SK-N-SH (cell line): ENCODE measurements at regions not wholly inside any gene's neighbourhood (a gene's known extent, or its start where the extent isn't known, plus 50 kb on each side); places are given as distances from the start of the nearest gene placed in this dataset.
A peak's percentile ranks its signal among the peaks of the same experiment; 100 is the strongest.

Experiments
- CTCF ChIA-PET: fragments of 300-600, 350-600 bp; formaldehyde crosslinking; extraction: SDS; loops from one replicate; lab custom pipeline; 2021; lab: Yijun Ruan, JAX
- POLR2A ChIA-PET: fragments of 350-600 bp; sonication (Branson Sonifier 250); formaldehyde crosslinking; extraction: SDS; loops from one replicate; lab custom pipeline; 2020; ENCODE audit warnings: antibody characterized with exemption, inconsistent platforms; lab: Yijun Ruan, JAX
- DNase-seq: peaks from one replicate; pipeline ENCODE4 v3.0.0; 2012
- H2AFZ ChIP-seq: fragments of 200-600 bp; sonication (generic); 2 replicates; pipeline ENCODE4 v1.8.1; 2016; ENCODE audit warnings: antibody characterized with exemption, mild to moderate bottlenecking, low read depth
- H3F3A ChIP-seq: fragments of 200-600 bp; sonication (generic); replicated peaks from 2 replicates; pipeline ENCODE3; 2016; ENCODE audit warnings: antibody characterized with exemption, mild to moderate bottlenecking; ENCODE audit not compliant: insufficient read depth
- H3K27ac ChIP-seq, 2 experiments: fragments of 200-500 bp in 1 of 2; fragments of 200-600 bp in 1 of 2; sonication (Bioruptor generic) in 1 of 2; sonication (generic), shearing (Covaris generic) in 1 of 2; 2 replicates each; pipeline versions ENCODE4 v1.5.1 to v1.6.1; 2014 to 2016; ENCODE audit warnings: low read depth in 2 of 2, inconsistent platforms in 1 of 2, low read length in 1 of 2, mild to moderate bottlenecking in 1 of 2, mixed read lengths in 1 of 2
- H3K27me3 ChIP-seq: fragments of 200-600 bp; sonication (generic), shearing (Covaris generic); 2 replicates; pipeline ENCODE4 v1.6.1; 2016; ENCODE audit warnings: mixed run types; ENCODE audit not compliant: insufficient read depth
- H3K36me3 ChIP-seq, 2 experiments: fragments of 200-500 bp in 1 of 2; fragments of 200-600 bp in 1 of 2; sonication (Bioruptor generic) in 1 of 2; sonication (generic) in 1 of 2; replicated peaks in 1 of 2; 2 replicates each; pipeline versions ENCODE3 to v1.5.1; 2014 to 2016; ENCODE audit warnings: low read length in 1 of 2, mild to moderate bottlenecking in 1 of 2; ENCODE audit not compliant: insufficient read depth in 2 of 2, control insufficient read depth in 1 of 2
- H3K4me1 ChIP-seq, 2 experiments: fragments of 200-500 bp in 1 of 2; fragments of 200-600 bp in 1 of 2; sonication (Bioruptor generic) in 1 of 2; sonication (generic), shearing (Covaris generic) in 1 of 2; 2 replicates each; pipeline versions ENCODE4 v1.5.1 to v1.6.1; 2014 to 2016; ENCODE audit warnings: low read depth in 1 of 2, low read length in 1 of 2, mixed run types in 1 of 2; ENCODE audit not compliant: insufficient read depth in 2 of 2, control insufficient read depth in 1 of 2
- H3K4me2 ChIP-seq: fragments of 200-600 bp; sonication (generic), shearing (Covaris generic); 2 replicates; pipeline ENCODE4 v1.6.1; 2017; ENCODE audit warnings: mixed run types
- H3K4me3 ChIP-seq, 2 experiments: fragments of 200-500 bp in 1 of 2; fragments of 200-600 bp in 1 of 2; sonication (Bioruptor generic) in 1 of 2; sonication (generic), shearing (Covaris generic) in 1 of 2; 2 replicates each; pipeline versions ENCODE4 v1.5.1 to v1.8.1; 2014 to 2016; ENCODE audit warnings: low read depth in 2 of 2, inconsistent platforms in 1 of 2, low read length in 1 of 2, mild to moderate bottlenecking in 1 of 2, mixed read lengths in 1 of 2, moderate library complexity in 1 of 2
- H3K79me2 ChIP-seq: fragments of 200-600 bp; sonication (generic); 2 replicates; pipeline ENCODE4 v1.8.1; 2017; ENCODE audit warnings: mild to moderate bottlenecking; ENCODE audit not compliant: insufficient read depth
- H3K9ac ChIP-seq: fragments of 200-600 bp; sonication (generic); 2 replicates; pipeline ENCODE4 v1.6.1; 2017; ENCODE audit warnings: mixed run types
- H3K9me2 ChIP-seq: fragments of 200-600 bp; sonication (generic); 2 replicates; pipeline ENCODE4 v1.6.1; 2017; ENCODE audit warnings: mixed run types
- H3K9me3 ChIP-seq: fragments of 200-600 bp; sonication (generic); 2 replicates; pipeline ENCODE4 v1.6.1; 2017; ENCODE audit warnings: mixed run types, mild to moderate bottlenecking, moderate library complexity
- H4K20me1 ChIP-seq: fragments of 200-600 bp; sonication (generic); 2 replicates; pipeline ENCODE4 v1.6.1; 2017; ENCODE audit warnings: mild to moderate bottlenecking, mixed run types; ENCODE audit not compliant: insufficient read depth
- CTCF ChIP-seq: fragments of 200-600 bp; sonication (generic); IDR thresholded peaks from 2 replicates; pipeline ENCODE4 v1.6.1; 2017; ENCODE audit warnings: antibody characterized with exemption, mild to moderate bottlenecking, moderate library complexity
- ELF1 ChIP-seq: IDR thresholded peaks from 2 replicates; pipeline ENCODE4 v1.4.0; 2012
- EP300 ChIP-seq, 2 experiments: IDR thresholded peaks; 2 replicates each; pipeline versions ENCODE4 v1.4.0 to v1.6.1; 2012; ENCODE audit warnings: borderline replicate concordance in 1 of 2, low read depth in 1 of 2, low read length in 1 of 2
- FOXJ3 ChIP-seq: sonication (generic); formaldehyde crosslinking; IDR thresholded peaks from 2 replicates; pipeline ENCODE4 v1.5.1; 2020; ENCODE audit warnings: mild to moderate bottlenecking, missing genetic modification reagents
- FOXM1 ChIP-seq: IDR thresholded peaks from 2 replicates; pipeline ENCODE4 v1.4.0; 2012; ENCODE audit warnings: low read depth, mild to moderate bottlenecking
- GATA2 ChIP-seq: sonication (generic); formaldehyde crosslinking; IDR thresholded peaks from 2 replicates; pipeline ENCODE4 v1.5.0; 2020; ENCODE audit warnings: mild to moderate bottlenecking, missing genetic modification reagents
- JUND ChIP-seq: IDR thresholded peaks from 2 replicates; pipeline ENCODE4 v1.4.0; 2012
- MXI1 ChIP-seq: IDR thresholded peaks from 2 replicates; pipeline ENCODE4 v1.6.1; 2012; ENCODE audit warnings: mild to moderate bottlenecking, low read depth, low read length, improper control_type of control experiment
- NFIC ChIP-seq: IDR thresholded peaks from 2 replicates; pipeline ENCODE4 v1.4.0; 2012; ENCODE audit warnings: borderline replicate concordance
- RAD21 ChIP-seq: IDR thresholded peaks from 2 replicates; pipeline ENCODE4 v1.6.1; 2012; ENCODE audit warnings: mild to moderate bottlenecking, low read length
- RCOR1 ChIP-seq: fragments of 150-350 bp; IDR thresholded peaks from 2 replicates; pipeline ENCODE4 v1.6.1; 2017; ENCODE audit warnings: antibody characterized with exemption, low read length
- REST ChIP-seq: IDR thresholded peaks from 2 replicates; pipeline ENCODE4 v1.6.1; 2012; ENCODE audit warnings: mild to moderate bottlenecking, low read depth, low read length, moderate library complexity
- RXRA ChIP-seq: IDR thresholded peaks from 2 replicates; pipeline ENCODE4 v1.4.0; 2012; ENCODE audit warnings: low read depth, mild to moderate bottlenecking, borderline replicate concordance
- SIN3A ChIP-seq: IDR thresholded peaks from 2 replicates; pipeline ENCODE4 v1.6.1; 2012; ENCODE audit warnings: low read depth, mild to moderate bottlenecking, low read length, moderate library complexity, borderline replicate concordance
- SMC3 ChIP-seq: IDR thresholded peaks from 2 replicates; pipeline ENCODE4 v1.6.1; 2012; ENCODE audit warnings: low read depth, low read length, improper control_type of control experiment
- YY1 ChIP-seq: IDR thresholded peaks from 2 replicates; pipeline ENCODE4 v1.4.0; 2012; ENCODE audit warnings: low read depth, mild to moderate bottlenecking
- ZBTB33 ChIP-seq: IDR thresholded peaks from 2 replicates; pipeline ENCODE4 v1.4.0; 2012; ENCODE audit warnings: low read depth, borderline replicate concordance
- WGBS: methylation state at CpG from one replicate; pipeline ENCODE4 v1.1.6; 2017; ENCODE audit warnings: low lambda C conversion rate; 5-methylcytosine and 5-hydroxymethylcytosine counted together
- TF ChIP-seq, protein P1 (sequence below): fragments of 150-350 bp; IDR thresholded peaks from 2 replicates; pipeline ENCODE4 v1.6.1; 2017; ENCODE audit warnings: antibody characterized with exemption, low read length, low read depth, borderline replicate concordance
- TF ChIP-seq, protein P2 (sequence below): fragments of 150-350 bp; IDR thresholded peaks from 2 replicates; pipeline ENCODE4 v1.6.1; 2016; ENCODE audit warnings: mild to moderate bottlenecking, low read depth, low read length
- TF ChIP-seq, protein P3 (sequence below): IDR thresholded peaks from 2 replicates; pipeline ENCODE4 v1.4.0; 2012; ENCODE audit warnings: low read depth, borderline replicate concordance

DNA sequence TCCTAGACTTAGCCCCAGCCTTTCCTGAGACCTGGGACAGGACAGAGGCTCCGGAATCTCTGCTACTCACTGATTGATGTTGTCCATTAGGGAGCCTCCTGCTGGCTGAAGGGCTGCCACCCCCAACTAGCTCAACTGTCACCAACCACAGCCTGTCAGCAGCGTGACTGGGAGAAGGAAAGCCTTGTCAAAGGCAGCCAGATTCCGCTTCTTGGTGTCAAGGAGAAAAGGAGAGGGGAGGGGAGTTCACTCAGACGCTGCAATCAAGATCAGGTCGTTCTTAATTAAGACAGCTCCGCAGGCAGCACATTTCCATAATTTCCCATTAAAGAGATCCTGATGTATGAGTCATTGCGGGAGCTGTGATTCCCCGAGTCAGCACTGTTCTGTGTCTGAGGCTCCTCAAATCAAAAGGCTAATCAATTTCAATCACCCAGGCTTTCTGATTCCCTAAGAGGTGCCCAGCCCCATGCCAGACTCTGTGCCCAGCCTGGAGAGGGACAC is 152.8 kb upstream of the ZBED5 start:
- Histone ChIP-seq H3K9ac (no peak overlapping the region), H3F3A (no peaks in the 10 kb centered on the region), H3K27ac (no peak overlapping the region), H3K4me3 (no peak overlapping the region)
- CTCF ChIA-PET: interaction anchor here (1.0 to 3.5 kb wide), 8 partner anchors 9 to 78 kb away, joined by 3 to 25 read pairs (median 4); no protein-coding TSS in a partner anchor
- TF ChIP-seq ZBTB33 (no peak), EP300 (IDR thresholded peaks at IDR 0.05; ENCODE audit: borderline replicate concordance in 1 of 2, low read depth in 1 of 2, low read length in 1 of 2) (no peak), GATA2 (CRISPR knock-in tag) (no peak), CTCF (peak; percentile 32; the same call in 1 of the 2 replicates), RAD21 (peak; percentile 32; the same call in 1 of the 2 replicates), REST (no peak), SIN3A (no peak), RCOR1 (no peak), FOXJ3 (CRISPR knock-in tag) (no peak), JUND (no peak), ELF1 (no peak), YY1 (no peak), FOXM1 (no peak), RXRA (no peak), SMC3 (peak; percentile 39), MXI1 (no peak), NFIC (no peak)
- TF ChIP-seq, protein P1, sequence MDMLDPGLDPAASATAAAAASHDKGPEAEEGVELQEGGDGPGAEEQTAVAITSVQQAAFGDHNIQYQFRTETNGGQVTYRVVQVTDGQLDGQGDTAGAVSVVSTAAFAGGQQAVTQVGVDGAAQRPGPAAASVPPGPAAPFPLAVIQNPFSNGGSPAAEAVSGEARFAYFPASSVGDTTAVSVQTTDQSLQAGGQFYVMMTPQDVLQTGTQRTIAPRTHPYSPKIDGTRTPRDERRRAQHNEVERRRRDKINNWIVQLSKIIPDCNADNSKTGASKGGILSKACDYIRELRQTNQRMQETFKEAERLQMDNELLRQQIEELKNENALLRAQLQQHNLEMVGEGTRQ: no peak
- TF ChIP-seq, protein P2, sequence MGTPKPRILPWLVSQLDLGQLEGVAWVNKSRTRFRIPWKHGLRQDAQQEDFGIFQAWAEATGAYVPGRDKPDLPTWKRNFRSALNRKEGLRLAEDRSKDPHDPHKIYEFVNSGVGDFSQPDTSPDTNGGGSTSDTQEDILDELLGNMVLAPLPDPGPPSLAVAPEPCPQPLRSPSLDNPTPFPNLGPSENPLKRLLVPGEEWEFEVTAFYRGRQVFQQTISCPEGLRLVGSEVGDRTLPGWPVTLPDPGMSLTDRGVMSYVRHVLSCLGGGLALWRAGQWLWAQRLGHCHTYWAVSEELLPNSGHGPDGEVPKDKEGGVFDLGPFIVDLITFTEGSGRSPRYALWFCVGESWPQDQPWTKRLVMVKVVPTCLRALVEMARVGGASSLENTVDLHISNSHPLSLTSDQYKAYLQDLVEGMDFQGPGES: no peak
- TF ChIP-seq, protein P3, sequence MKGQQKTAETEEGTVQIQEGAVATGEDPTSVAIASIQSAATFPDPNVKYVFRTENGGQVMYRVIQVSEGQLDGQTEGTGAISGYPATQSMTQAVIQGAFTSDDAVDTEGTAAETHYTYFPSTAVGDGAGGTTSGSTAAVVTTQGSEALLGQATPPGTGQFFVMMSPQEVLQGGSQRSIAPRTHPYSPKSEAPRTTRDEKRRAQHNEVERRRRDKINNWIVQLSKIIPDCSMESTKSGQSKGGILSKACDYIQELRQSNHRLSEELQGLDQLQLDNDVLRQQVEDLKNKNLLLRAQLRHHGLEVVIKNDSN: no peak
- TF ChIP-seq, all 33 proteins: peak for 3
- Histone ChIP-seq H3K79me2 (no peaks in the 10 kb centered on the region), H4K20me1 (no peaks in the 10 kb centered on the region), H3K27me3 (no peaks in the 10 kb centered on the region), H2AFZ (no peak overlapping the region), H3K36me3 (no peaks in the 10 kb centered on the region), H3K9me3 (0 out of 2 replicates have a peak, but pooled peaks cover 2% of the 10 kb centered on the region), H3K4me1 (peaks cover 0 to 10% of the 10 kb centered on the region in 2 experiments; a peak in 2 of 4 replicates), H3K4me2 (no peak overlapping the region), H3K9me2 (no peaks in the 10 kb centered on the region)
- POLR2A ChIA-PET: no interaction called here
- WGBS: 17% methylated on average over 7 of the region's 8 CpGs
- DNase-seq: peak; percentile 45
